Endothelial cell of umbilical vein (primary cell): ENCODE measurements at regions not wholly inside any gene's neighbourhood (a gene's known extent, or its start where the extent isn't known, plus 50 kb on each side); places are given as distances from the start of the nearest gene placed in this dataset.

Source experiments
- BruUV-seq: library from RNA; stranded (reverse); fragments of 400-500 nt; replicated peaks from 2 replicates; lab custom pipeline; 2021; lab: Mats Ljungman, UMichigan
- CTCF ChIA-PET: fragments of 300-600, 350-600 bp; sonication (Branson Sonifier 250); formaldehyde crosslinking; loops from one replicate; lab custom pipeline; 2021; ENCODE audit warnings: antibody characterized with exemption, inconsistent platforms; lab: Charles Lee
- POLR2A ChIA-PET: fragments of 300-600, 350-600 bp; sonication (Branson Sonifier 250); formaldehyde crosslinking; loops from one replicate; lab custom pipeline; 2021; ENCODE audit warnings: antibody characterized with exemption, inconsistent platforms; lab: Charles Lee
- DNase-seq: peaks from one replicate; pipeline ENCODE4 v3.0.0-alpha.2; 2011; ENCODE audit warnings: low read depth, low spot score
- FAIRE-seq: peaks from 2 replicates; lab custom pipeline; 2011; peaks lifted over from hg19 to GRCh38; lab: Jason Lieb, UNC
- H2AFZ ChIP-seq: 2 replicates; pipeline ENCODE4 v1.6.0; 2012; ENCODE audit warnings: low read depth, low read length, control low read depth, inconsistent platforms
- H3K27ac ChIP-seq: 2 replicates; pipeline ENCODE4 v1.5.1; 2011; ENCODE audit warnings: low read depth, mild to moderate bottlenecking, control low read depth, low read length, moderate library complexity; ENCODE audit not compliant: insufficient read depth
- H3K27me3 ChIP-seq, 2 experiments: 2 replicates each; pipeline versions ENCODE4 v1.6.0 to v1.6.1; 2011; ENCODE audit warnings: low read length in 2 of 2, mixed read lengths in 1 of 2; ENCODE audit not compliant: control insufficient read depth in 2 of 2, insufficient read depth in 2 of 2
- H3K36me3 ChIP-seq, 2 experiments: 2 replicates in 1 of 2; 3 replicates in 1 of 2; pipeline ENCODE4 v1.5.1; 2011; ENCODE audit warnings: low read length in 2 of 2, mild to moderate bottlenecking in 1 of 2, moderate library complexity in 1 of 2; ENCODE audit not compliant: control insufficient read depth in 2 of 2, insufficient read depth in 2 of 2; ENCODE audit errors: extremely low read depth in 1 of 2
- H3K4me1 ChIP-seq: 3 replicates; pipeline ENCODE4 v1.5.1; 2011; ENCODE audit warnings: mild to moderate bottlenecking, low read length; ENCODE audit not compliant: control insufficient read depth, insufficient read depth; ENCODE audit errors: extremely low read depth
- H3K4me2 ChIP-seq: 2 replicates; pipeline ENCODE4 v1.6.1; 2011; ENCODE audit warnings: low read length, control low read depth, mixed read lengths; ENCODE audit not compliant: insufficient read depth
- H3K4me3 ChIP-seq, 3 experiments: fragments of 200-600 bp in 1 of 3; sonication (generic), shearing (Covaris generic) in 1 of 3; replicated peaks in 1 of 3; 2 replicates each; pipeline ENCODE4 v1.5.1; 2011 to 2016; ENCODE audit warnings: control low read depth in 3 of 3, low read length in 3 of 3, mild to moderate bottlenecking in 2 of 3, inconsistent platforms in 1 of 3, low read depth in 1 of 3, moderate library complexity in 1 of 3; ENCODE audit not compliant: insufficient read depth in 1 of 3
- H3K79me2 ChIP-seq: 2 replicates; pipeline ENCODE4 v1.6.0; 2012; ENCODE audit warnings: low read length, inconsistent platforms; ENCODE audit not compliant: control insufficient read depth, insufficient read depth
- H3K9ac ChIP-seq: replicated peaks from 2 replicates; pipeline ENCODE3; 2011; ENCODE audit warnings: low read length, control low read depth; ENCODE audit not compliant: insufficient read depth; ENCODE audit errors: extremely low read depth
- H3K9me1 ChIP-seq: replicated peaks from 3 replicates; pipeline ENCODE4 v1.6.0; 2011; ENCODE audit warnings: mild to moderate bottlenecking, low read length; ENCODE audit not compliant: control insufficient read depth, insufficient read depth; ENCODE audit errors: extremely low read depth
- H3K9me3 ChIP-seq: replicated peaks from 2 replicates; pipeline ENCODE4 v1.5.1; 2012; ENCODE audit warnings: low read length, inconsistent platforms; ENCODE audit not compliant: control insufficient read depth, insufficient read depth
- H4K20me1 ChIP-seq: replicated peaks from 2 replicates; pipeline ENCODE3; 2011; ENCODE audit warnings: mild to moderate bottlenecking, low read length; ENCODE audit not compliant: control insufficient read depth, insufficient read depth; ENCODE audit errors: extremely low read depth
- CTCF ChIP-seq, 2 donors: IDR thresholded peaks; 1 replicate in 1 of 2; 2 replicates in 1 of 2; pipeline ENCODE4 v1.5.1; 2011; ENCODE audit warnings: low read length in 2 of 2, mild to moderate bottlenecking in 2 of 2, moderate library complexity in 2 of 2, control low read depth in 1 of 2, inconsistent platforms in 1 of 2, low read depth in 1 of 2; ENCODE audit not compliant: insufficient read depth in 1 of 2; ENCODE audit errors: extremely low read depth in 1 of 2
- EZH2 ChIP-seq: IDR thresholded peaks from 2 replicates; pipeline ENCODE4 v1.6.1; 2012; ENCODE audit warnings: borderline replicate concordance, low read depth, mild to moderate bottlenecking, moderate library complexity, low read length, inconsistent platforms; ENCODE audit not compliant: severe bottlenecking
- FOS ChIP-seq: IDR thresholded peaks from 2 replicates; pipeline ENCODE4 v1.6.1; 2011; ENCODE audit warnings: mild to moderate bottlenecking, low read length, moderate library complexity, borderline replicate concordance; ENCODE audit not compliant: insufficient read depth
- GATA2 ChIP-seq: IDR thresholded peaks from 2 replicates; pipeline ENCODE4 v1.7.0; 2011; ENCODE audit warnings: low read depth, mild to moderate bottlenecking, moderate library complexity, mixed read lengths, low read length; ENCODE audit not compliant: insufficient read length, insufficient read depth
- JUN ChIP-seq: IDR thresholded peaks from 2 replicates; pipeline ENCODE4 v1.6.1; 2011; ENCODE audit warnings: borderline replicate concordance, low read depth; ENCODE audit not compliant: insufficient read length, insufficient read depth
- MAX ChIP-seq: IDR thresholded peaks from 2 replicates; pipeline ENCODE4 v1.6.1; 2011; ENCODE audit not compliant: insufficient read depth, insufficient read length
- MYC ChIP-seq: IDR thresholded peaks from one replicate; pipeline ENCODE4 v1.6.1; 2011; ENCODE audit warnings: mild to moderate bottlenecking, low read depth, low read length
- POLR2A ChIP-seq: IDR thresholded peaks from 2 replicates; pipeline ENCODE4 v1.6.1; 2012; ENCODE audit warnings: low read depth, mild to moderate bottlenecking, control low read depth, low read length
- POLR2AphosphoS5 ChIP-seq: IDR thresholded peaks from 2 replicates; pipeline ENCODE4 v1.6.1; 2012; ENCODE audit warnings: low read depth, mild to moderate bottlenecking, control low read depth, low read length, moderate library complexity; ENCODE audit not compliant: insufficient read depth
- dilution Hi-C: fragments of 300-500 bp; cut with MboI; formaldehyde crosslinking; loops from one replicate; pipeline ENCODE4 v1.15.0; 2019; ENCODE audit warnings: low sequenced_read_pairs; ENCODE audit not compliant: extremely low pct_ligation_motif_present
- intact Hi-C: fragments of 100-400 bp; cut with micrococcal nuclease; formaldehyde crosslinking; loops from one replicate; pipeline ENCODE4 v1.10.0; 2022

DNA sequence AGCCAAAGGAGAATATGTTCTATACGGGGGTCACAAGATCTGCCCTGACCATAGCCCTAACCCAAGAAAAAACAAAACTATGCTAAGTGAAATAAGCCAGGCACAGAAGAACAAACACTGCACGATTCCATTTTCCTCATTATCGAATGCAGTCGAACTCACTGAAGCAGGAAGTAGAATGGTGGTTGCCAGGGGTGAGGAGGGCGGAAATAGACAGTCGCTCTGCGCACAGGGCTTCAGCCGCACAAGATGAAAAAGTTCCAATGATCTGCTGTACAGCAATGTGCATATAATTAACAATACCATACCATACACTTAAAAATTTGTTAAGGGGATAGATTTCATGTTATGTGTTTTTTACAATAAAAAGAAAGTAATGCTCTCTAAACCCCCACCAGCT lies 257.7 kb downstream of the TXNL1 start:
- DNase-seq (no peak), FAIRE-seq (no peak)
- H3K9me1 ChIP-seq: no peaks in the 10 kb centered on the region
- H2AFZ ChIP-seq: no peak overlapping the region
- no peaks in the 10 kb centered on the region for H3K9me3 ChIP-seq
- intact Hi-C loops: no loop called here
- CTCF ChIA-PET: no interaction called here
- H3K4me2 ChIP-seq: no peak overlapping the region
- no peak overlapping the region for H3K27ac ChIP-seq
- no peaks in the 10 kb centered on the region for H3K36me3 ChIP-seq
- H3K4me1 ChIP-seq: no peaks in the 10 kb centered on the region
- POLR2A ChIA-PET: no interaction called here
- H3K4me3 ChIP-seq: no peak overlapping the region
- no peak overlapping the region for H3K9ac ChIP-seq
- TF ChIP-seq EZH2 (no peak), CTCF (IDR thresholded peaks at IDR 0.05; ENCODE audit: extremely low read depth in 1 of 2, insufficient read depth in 1 of 2, low read depth in 1 of 2, low read length in 2 of 2) (no peak), JUN (no peak), MYC (no peak), MAX (no peak), POLR2A (no peak), FOS (no peak), POLR2AphosphoS5 (no peak), GATA2 (no peak)
- no peaks in the 10 kb centered on the region for H4K20me1 ChIP-seq
- H3K27me3 ChIP-seq: peaks cover 0 to 1% of the 10 kb centered on the region in 2 experiments
- no peaks in the 10 kb centered on the region for H3K79me2 ChIP-seq
- no TSS peak for BruUV-seq
- dilution Hi-C loops: no loop called here
